Small intestine (tissue), 7 donors: ENCODE measurements at regions not wholly inside any gene's neighbourhood (a gene's known extent, or its start where the extent isn't known, plus 50 kb on each side); places are given as distances from the start of the nearest gene placed in this dataset.

ENCODE experiments used
- DNase-seq, 2 donors: peaks; one replicate each; pipeline versions ENCODE4 v3.0.0 to v3.0.0-alpha.2; 2013
- FAIRE-seq: peaks from 2 replicates; lab custom pipeline; 2012; peaks lifted over from hg19 to GRCh38; lab: Jason Lieb, UNC
- H3K27ac ChIP-seq, 3 donors: one replicate each; pipeline ENCODE4 v1.5.1; 2013; ENCODE audit warnings: low read length in 2 of 3, mild to moderate bottlenecking in 2 of 3, control low read depth in 1 of 3, inconsistent platforms in 1 of 3, low read depth in 1 of 3, moderate library complexity in 1 of 3
- H3K27me3 ChIP-seq, 3 donors: one replicate each; pipeline ENCODE4 v1.6.1; 2013; ENCODE audit warnings: low read length in 3 of 3, inconsistent platforms in 1 of 3; ENCODE audit not compliant: control insufficient read depth in 3 of 3, insufficient read depth in 3 of 3
- H3K36me3 ChIP-seq, 3 donors: one replicate each; pipeline ENCODE4 v1.6.1; 2013; ENCODE audit warnings: low read length in 3 of 3, inconsistent platforms in 1 of 3, low read depth in 1 of 3, mild to moderate bottlenecking in 1 of 3, moderate library complexity in 1 of 3; ENCODE audit not compliant: control insufficient read depth in 3 of 3, insufficient read depth in 2 of 3
- H3K4me1 ChIP-seq, 3 donors: one replicate each; pipeline ENCODE4 v1.6.1; 2013; ENCODE audit warnings: low read length in 2 of 3, inconsistent platforms in 1 of 3, low read depth in 1 of 3, mild to moderate bottlenecking in 1 of 3, moderate library complexity in 1 of 3; ENCODE audit not compliant: control insufficient read depth in 3 of 3, insufficient read depth in 2 of 3
- H3K4me3 ChIP-seq, 3 donors: one replicate each; pipeline ENCODE4 v1.5.1; 2013; ENCODE audit warnings: low read length in 3 of 3, control low read depth in 1 of 3, inconsistent platforms in 1 of 3, low read depth in 1 of 3, mild to moderate bottlenecking in 1 of 3, moderate library complexity in 1 of 3
- H3K9me3 ChIP-seq, 2 donors: one replicate each; pipeline ENCODE4 v1.6.1; 2013; ENCODE audit warnings: low read depth in 1 of 2, low read length in 1 of 2; ENCODE audit not compliant: control insufficient read depth in 2 of 2, insufficient read depth in 1 of 2
- WGBS, 3 donors: extraction: QIAGEN DNeasy Blood & Tissue Kit; methylation state at CpG; one replicate each; pipeline ENCODE4 v1.1.7; 2013; 5-methylcytosine and 5-hydroxymethylcytosine counted together
- donor health status: healthy with polysubstance abuse.
- donor health status: control.
- donor health status: control.
- donor health status: Bipolar disorder and iron deficiency.
- donor health status: healthy.

DNA sequence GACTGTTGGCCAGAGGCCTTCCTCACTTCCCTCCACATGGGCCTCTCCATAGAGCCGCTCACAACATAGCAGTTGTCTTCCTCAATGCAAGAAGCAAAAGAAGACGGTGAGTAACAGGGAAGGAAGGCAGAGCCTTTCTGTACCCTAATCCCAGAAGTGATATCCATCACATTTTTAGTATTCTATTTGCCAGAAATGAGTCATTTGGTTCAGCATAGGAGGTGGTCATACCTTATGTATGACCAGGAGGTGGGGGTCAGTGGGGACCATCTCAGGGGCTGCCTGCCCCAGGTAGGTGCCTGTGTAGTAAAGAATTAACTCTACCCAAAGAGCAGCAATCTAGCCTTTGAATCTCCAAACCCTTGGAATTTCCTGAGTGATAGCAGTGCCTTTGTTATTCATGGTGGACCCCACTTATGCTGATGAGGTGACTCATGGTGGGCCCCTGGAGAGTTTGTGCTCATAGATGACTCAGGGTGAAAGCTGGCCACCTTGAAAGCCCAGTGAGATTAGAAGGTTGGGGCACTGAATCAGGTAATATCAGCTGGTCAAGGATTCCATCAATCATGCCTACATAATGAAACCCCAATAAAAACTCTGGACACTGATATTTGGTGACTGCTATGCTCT, 323.9 kb upstream of the IGF1R start:
- Histone ChIP-seq H3K9me3 (peaks cover 0 to 7% of the 10 kb centered on the region in 2 donors), H3K4me3 (no peak overlapping the region), H3K27me3 (no peaks in the 10 kb centered on the region), H3K4me1 (no peaks in the 10 kb centered on the region), H3K36me3 (no peaks in the 10 kb centered on the region), H3K27ac (no peak overlapping the region)
- WGBS, 3 donors, result 42 to 65% (median 43%) methylated on average over 2 of the region's 2 CpGs
- FAIRE-seq, result no peak
- no peak for DNase-seq

DNA sequence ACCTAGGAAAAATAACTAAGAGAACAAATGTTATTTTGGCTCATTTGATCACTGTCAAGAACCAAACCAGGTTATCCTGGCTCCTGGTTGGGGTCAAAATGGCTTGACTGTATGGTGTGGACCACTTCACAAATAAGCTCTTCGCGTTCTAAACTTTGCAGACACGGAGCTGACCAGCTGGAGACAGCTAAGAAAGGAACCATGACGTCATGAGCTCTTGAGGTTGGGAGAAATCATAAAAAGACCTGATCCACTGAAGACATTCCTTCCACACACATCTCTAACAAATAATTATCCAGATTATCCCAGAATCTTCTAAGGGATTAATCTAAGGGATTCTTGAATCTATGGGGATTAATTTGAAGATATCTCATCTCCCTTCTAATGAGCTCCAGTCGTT, 321.5 kb upstream of the IGF1R start:
- no peaks in the 10 kb centered on the region for H3K4me1 ChIP-seq
- no peak for DNase-seq
- H3K27me3 ChIP-seq, result peaks cover 0 to 3% (median 0%) of the 10 kb centered on the region in 3 donors
- H3K36me3 ChIP-seq, result no peaks in the 10 kb centered on the region
- no peak overlapping the region for H3K27ac ChIP-seq
- no peak overlapping the region for H3K4me3 ChIP-seq
- peaks cover 0 to 7% of the 10 kb centered on the region in 2 donors for H3K9me3 ChIP-seq
- WGBS, 3 donors, result 66 to 71% (median 69%) methylated on average over 5 of the region's 5 CpGs
- FAIRE-seq, result no peak

DNA sequence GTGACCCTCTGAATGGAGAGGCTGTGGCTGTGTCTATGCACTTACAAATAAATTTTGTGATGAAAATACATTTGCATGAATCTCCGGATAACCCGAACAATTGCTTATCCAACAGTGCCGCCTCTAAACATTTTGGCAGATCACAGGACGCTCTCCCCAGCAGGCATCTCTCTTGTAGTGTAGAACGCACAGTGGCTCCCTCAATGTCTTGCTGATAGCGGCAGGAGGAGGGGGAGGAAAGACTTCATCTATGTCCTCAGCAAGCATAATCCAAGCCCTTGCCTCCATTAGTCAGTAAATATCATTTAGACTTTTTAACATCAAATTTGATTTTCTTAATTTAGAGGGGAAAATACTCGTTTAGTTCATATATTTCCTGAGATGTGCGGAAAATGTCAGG, 318.1 kb upstream of the IGF1R start:
- 71 to 89% (median 85%) methylated on average over 8 of the region's 8 CpGs for WGBS, 3 donors

DNA sequence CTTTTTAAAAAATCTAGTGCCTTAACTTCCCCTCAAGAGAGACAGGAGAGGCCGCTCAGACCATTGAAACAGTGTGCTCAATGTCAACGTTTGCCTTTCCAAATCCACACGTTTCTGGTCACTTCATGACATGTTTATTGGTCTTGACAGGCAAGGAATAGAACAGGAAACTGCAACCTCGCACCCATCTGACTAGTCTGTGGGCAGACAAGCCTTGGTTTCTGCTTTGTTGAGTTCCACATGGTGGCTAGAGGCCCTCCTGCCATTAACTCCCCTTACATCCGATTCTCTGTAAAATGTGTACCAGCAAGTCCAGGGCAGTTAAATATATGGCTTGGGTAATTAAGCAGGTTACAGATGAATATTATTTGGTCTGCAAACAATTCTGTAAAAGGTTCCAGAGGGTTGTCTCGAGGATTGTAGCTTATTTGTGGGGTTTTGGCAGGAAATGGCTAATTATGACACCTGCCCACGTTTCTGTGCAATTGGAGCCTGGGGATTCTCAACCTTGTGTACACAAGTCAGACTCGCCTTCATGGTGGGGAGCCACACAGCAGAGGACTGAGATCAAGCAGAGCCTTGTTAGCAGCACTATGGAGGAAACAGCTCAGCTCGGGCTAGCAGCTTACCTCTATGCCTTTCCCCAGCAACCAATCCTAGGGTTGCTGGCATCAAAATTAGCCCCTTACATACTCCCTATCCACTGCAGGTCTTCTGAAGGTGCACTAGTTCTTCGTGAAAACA, 317.5 kb upstream of the IGF1R start:
- Histone ChIP-seq H3K4me1 (no peaks in the 10 kb centered on the region), H3K36me3 (no peaks in the 10 kb centered on the region), H3K27ac (no peak overlapping the region), H3K9me3 (no peaks in the 10 kb centered on the region), H3K27me3 (peaks cover 0 to 3% (median 0%) of the 10 kb centered on the region in 3 donors), H3K4me3 (no peak overlapping the region)
- 48 to 55% (median 49%) methylated on average over 10 of the region's 10 CpGs for WGBS, 3 donors
- FAIRE-seq, result no peak
- no peak for DNase-seq

More for the DNA sequence above, 318.1 kb upstream of the IGF1R start:
- H3K9me3 ChIP-seq, result peaks cover 0 to 3% of the 10 kb centered on the region in 2 donors
- no peak overlapping the region for H3K4me3 ChIP-seq
- no peak overlapping the region for H3K27ac ChIP-seq
- no peaks in the 10 kb centered on the region for H3K36me3 ChIP-seq
- FAIRE-seq (no peak), DNase-seq (no peak)
- peaks cover 0 to 3% (median 0%) of the 10 kb centered on the region in 3 donors for H3K27me3 ChIP-seq
- H3K4me1 ChIP-seq, result no peaks in the 10 kb centered on the region

DNA sequence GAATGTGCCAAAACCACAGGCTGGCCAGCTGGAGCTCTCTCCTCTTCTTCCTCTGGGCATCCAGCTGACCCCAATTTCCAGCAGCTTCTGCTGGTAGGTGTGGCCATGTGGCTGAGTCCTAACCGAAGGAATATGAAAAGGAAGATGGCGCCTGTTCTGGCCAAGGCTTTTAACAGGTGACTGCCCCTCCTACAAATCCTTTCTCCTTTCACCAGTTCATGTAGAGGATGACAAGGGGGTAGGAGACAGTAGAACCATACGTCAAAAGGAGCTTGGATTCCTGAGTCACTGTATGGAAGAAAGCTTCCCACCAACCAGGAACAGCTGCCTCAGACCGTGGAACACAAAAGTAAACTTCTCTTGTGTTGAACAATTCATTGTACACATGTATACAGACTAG, 316.7 kb upstream of the IGF1R start:
- Histone ChIP-seq H3K4me3 (no peak overlapping the region), H3K36me3 (no peaks in the 10 kb centered on the region), H3K27ac (no peak overlapping the region), H3K9me3 (no peaks in the 10 kb centered on the region), H3K27me3 (peaks cover 0 to 3% (median 0%) of the 10 kb centered on the region in 3 donors), H3K4me1 (no peaks in the 10 kb centered on the region)
- FAIRE-seq (no peak), DNase-seq (no peak)
- WGBS, 3 donors, result 84 to 93% (median 90%) methylated on average over 4 of the region's 4 CpGs

DNA sequence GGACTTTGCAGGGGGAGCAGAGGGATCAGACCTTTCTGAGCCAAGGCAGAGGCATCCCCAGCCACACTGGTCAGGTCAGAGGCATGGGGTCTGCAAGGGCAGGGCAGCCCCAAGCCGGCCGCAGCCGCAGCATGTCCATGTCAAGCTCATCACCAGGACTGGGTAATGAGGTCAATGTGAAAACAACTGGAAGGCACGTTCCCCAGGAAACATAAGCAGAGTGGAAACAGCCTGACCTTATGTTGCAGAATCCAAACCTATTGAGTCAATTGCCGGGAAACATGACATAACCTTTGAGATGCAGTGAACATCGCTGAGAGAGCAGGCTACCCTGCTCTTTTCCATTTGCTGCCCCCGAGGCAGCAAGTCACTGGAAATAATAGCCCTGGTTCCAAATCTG, 315.1 kb upstream of the IGF1R start:
- DNase-seq, result no peak
- no peaks in the 10 kb centered on the region for H3K4me1 ChIP-seq
- FAIRE-seq, result no peak
- no peak overlapping the region for H3K27ac ChIP-seq
- H3K27me3 ChIP-seq, result peaks cover 0 to 3% (median 0%) of the 10 kb centered on the region in 3 donors
- no peaks in the 10 kb centered on the region for H3K36me3 ChIP-seq
- WGBS, 3 donors, result 73 to 86% (median 83%) methylated on average over 7 of the region's 7 CpGs
- no peaks in the 10 kb centered on the region for H3K9me3 ChIP-seq
- no peak overlapping the region for H3K4me3 ChIP-seq

DNA sequence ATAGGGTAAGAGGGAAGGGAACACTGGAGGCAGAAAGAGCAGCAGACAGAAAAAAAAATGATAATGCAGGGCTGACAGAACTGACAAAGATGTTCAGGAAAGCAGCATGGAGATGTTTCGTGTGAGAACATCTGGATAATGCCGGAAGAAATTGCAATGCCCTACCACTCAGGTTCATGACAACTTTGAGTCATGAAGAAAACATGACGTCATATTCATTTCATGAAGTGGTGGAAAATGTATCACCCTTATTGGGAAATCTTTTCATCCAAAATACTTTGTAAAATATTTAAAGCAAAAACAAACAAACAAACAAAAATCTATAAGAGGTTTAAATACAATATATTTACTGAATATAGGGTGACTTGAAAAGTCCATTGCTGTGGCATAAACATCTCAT, 305.4 kb upstream of the IGF1R start:
- H3K27me3 ChIP-seq, result no peaks in the 10 kb centered on the region
- H3K4me1 ChIP-seq, result no peaks in the 10 kb centered on the region
- H3K9me3 ChIP-seq, result peaks cover 0 to 2% of the 10 kb centered on the region in 2 donors
- WGBS, 3 donors, result 84 to 89% (median 86%) methylated on average over 3 of the region's 3 CpGs
- H3K27ac ChIP-seq, result no peak overlapping the region
- no peak for FAIRE-seq
- H3K36me3 ChIP-seq, result no peaks in the 10 kb centered on the region
- H3K4me3 ChIP-seq, result no peak overlapping the region
- DNase-seq, result no peak

DNA sequence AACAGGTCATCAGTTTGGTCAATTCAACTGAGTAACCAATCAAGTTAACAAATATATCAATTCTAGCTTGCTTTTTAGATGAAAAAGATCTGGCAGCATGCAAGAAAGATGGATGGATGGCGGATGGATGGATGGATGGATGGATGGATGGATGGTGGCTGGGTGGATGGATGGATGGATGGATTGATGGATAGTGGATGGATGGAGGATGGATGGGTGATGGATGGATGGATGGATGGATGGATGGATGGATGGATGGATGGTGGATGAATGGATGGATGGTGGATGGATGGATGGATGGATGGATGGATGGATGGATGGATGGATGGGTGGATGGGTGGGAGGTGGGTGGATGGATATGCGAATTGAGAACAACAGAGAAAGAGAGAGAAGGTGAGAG, 303.7 kb upstream of the IGF1R start:
- H3K9me3 ChIP-seq, result no peaks in the 10 kb centered on the region
- WGBS, 3 donors, result 81 to 87% (median 82%) methylated on average over 2 of the region's 2 CpGs
- H3K27me3 ChIP-seq, result no peaks in the 10 kb centered on the region
- H3K36me3 ChIP-seq, result no peaks in the 10 kb centered on the region
- no peak overlapping the region for H3K27ac ChIP-seq
- DNase-seq, result no peak
- FAIRE-seq, result no peak
- no peaks in the 10 kb centered on the region for H3K4me1 ChIP-seq
- H3K4me3 ChIP-seq, result no peak overlapping the region
